ENCODE measurements at regions not wholly inside any gene's neighbourhood (a gene's known extent, or its start where the extent isn't known, plus 50 kb on each side); places are given as distances from the start of the nearest gene placed in this dataset.

DNA sequence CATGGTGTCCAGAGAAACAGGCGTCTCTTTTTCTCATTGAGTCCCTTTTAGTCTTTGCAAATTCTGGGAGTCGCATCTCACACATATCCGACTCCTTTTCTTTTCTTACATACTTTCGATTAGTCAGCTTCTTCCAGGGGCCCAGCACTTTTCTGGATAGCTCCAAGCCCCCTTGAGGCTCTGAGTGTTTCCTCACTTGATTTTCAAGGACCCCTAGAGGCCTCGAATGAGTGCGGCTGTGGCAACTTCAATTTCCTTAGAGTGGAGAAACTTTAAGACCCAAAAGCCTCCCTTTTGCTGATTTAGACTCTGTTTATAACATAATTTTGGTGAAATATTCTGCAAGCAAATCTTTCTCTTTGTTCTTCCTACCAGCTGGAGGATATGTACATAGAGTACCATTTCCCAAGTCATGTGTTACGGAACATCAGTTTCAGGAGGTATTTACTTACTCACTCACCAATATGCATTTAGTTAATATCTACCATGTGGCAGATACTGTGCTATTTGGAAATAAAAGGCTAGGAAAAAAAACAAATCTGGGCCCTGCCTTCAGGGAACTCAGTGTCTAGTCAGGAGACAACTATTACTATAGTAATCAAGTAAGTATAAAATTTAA, 555.2 kb downstream of the REEP3 start:
- DNase-seq (ENCODE audit: low read depth, low spot score), result no peak

DNA sequence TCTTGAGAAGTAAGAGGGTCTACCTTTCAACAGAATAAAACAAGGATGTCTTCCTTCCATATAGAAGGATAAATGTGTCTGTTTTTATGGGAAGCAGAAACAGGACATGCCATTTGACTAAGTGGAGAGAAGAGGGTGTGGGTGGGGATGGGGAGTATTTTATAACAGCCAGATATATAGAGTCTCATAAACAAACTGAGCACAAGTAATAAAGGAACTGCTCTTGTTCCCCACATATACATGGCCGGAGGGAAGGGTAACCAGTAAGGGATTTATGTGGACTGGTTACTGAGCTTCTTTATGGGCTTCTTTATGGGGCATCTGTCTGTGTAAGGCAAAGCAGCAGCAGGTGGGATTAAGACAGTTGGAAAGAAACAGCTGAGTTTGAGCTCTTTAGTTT, 558.1 kb downstream of the REEP3 start:
- no peak for DNase-seq (ENCODE audit: low read depth, low spot score)

GRCh38 chr10:64080071-64080470, 558.9 kb downstream of the REEP3 start:
- DNase-seq (ENCODE audit: low read depth, low spot score), result no peak

GRCh38 chr10:64081947-64082482, 560.8 kb downstream of the REEP3 start:
- no peak for DNase-seq (ENCODE audit: low read depth, low spot score)

GRCh38 chr10:64086083-64086767, 565.0 kb downstream of the REEP3 start:
- no peak for DNase-seq (ENCODE audit: low read depth, low spot score)

GRCh38 chr10:64089648-64090047, 568.4 kb downstream of the REEP3 start:
- no peak for DNase-seq (ENCODE audit: low read depth, low spot score)

DNA sequence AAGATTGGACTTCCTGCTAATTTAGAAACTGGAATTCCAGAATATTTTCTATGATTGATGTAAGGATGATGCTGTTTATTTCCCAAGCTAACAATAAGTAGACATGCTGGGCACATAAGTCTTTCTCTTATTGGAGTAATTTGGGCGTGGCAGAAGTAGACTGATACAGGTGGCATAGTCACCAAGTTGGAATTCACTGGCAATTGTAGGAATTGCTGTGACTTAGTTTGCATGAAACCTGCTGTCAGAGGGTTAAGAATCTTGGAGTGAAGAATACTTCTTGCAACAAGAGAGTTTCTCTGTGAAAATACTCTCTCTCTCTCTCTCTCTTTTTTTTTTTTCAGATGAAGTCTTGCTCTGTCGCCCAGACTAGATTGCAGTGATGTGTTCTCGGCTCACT, 569.7 kb downstream of the REEP3 start:
- DNase-seq (ENCODE audit: low read depth, low spot score), result no peak

- no peak for DNase-seq (ENCODE audit: low read depth, low spot score)
These were observed 570.7 kb downstream of the REEP3 start for GRCh38 chr10:64091897-64092296.

- no peak for DNase-seq (ENCODE audit: low read depth, low spot score)
These were observed 572.1 kb downstream of the REEP3 start for GRCh38 chr10:64093304-64093703.

DNA sequence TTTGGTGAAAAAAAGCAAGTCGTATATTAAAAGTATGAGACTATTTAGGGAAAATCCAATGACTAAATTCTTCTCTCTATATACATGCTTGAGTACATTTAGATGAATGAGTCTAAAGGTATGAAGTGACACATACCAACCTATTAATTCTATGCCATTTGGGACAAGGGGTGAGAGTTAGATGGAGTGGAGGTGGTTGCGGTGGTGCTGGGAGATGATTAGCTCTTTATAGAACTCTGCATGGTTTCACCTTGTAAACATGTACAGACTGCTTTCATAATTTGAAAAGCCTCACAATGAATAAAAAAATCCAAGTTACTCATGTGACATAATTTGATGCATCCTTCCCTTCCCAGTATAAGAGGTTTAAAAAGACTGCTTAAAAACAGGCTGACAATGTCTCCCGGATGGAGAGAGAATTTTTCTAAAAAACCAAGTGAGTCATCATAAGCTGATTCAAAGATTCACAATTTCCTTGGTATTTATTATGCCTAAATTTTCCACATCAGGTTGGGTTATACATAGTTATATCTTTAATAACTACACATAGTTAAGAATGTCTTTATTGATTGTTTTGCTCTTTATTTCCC, 572.8 kb downstream of the REEP3 start:
- DNase-seq (ENCODE audit: low read depth, low spot score), result no peak

DNA sequence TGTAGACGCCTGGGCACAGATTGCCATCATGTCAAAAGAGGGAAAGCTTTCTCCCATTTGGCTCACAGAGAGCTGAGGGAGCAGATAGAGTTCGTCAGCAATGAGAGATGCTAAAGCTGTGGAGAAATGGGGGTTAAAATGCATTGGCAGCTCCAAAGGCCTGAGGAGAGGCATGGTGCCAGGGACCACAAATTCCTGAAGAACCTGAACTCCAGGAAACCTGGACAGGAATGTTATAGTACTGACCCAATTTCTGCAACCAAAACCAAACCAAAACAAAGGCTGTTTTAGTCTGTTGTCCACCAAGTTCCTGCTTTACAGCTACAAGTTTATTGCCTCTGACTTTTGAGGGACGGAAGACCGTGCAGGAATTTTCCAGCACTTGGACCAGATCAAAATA, 575.7 kb downstream of the REEP3 start:
- no peak for DNase-seq (ENCODE audit: low read depth, low spot score)

DNA sequence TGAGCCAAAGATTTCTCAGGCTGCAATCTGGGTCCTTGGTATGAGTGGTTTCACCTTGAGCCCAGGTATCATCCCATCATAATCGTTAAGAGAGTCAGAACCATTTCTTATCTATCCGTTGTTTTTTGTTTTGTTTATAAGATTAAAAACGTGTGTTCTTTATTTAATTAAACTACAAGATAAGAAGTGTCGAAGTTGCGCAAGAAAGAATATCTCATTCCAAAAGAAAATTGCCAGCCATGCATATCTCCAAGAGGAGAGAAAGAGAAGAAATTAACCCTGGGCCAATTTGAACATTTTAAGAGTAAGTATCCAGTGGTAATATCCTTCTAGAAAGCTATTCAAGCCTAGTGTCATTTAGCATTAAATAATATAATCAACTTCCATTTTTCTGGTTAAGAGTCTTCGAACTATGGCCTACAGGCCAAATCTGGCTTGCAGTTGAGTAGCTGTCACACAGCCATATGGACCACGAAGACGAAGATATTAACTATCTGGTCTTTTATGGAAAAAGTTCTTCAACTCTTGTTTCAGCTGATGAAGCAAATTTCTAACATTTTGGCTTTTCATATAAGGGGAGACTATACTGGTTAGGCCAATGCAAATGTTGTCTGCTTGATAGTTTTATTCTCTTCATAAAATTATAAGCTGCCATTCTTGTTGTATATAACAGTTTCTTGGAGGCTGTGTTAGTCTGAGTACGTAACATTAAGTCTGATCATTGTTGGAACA, 576.4 kb downstream of the REEP3 start:
- DNase-seq (ENCODE audit: low read depth, low spot score), result no peak

GRCh38 chr10:64098994-64099393, 577.8 kb downstream of the REEP3 start:
- no peak for DNase-seq (ENCODE audit: low read depth, low spot score)

- no peak for DNase-seq (ENCODE audit: low read depth, low spot score)
These were observed 580.5 kb downstream of the REEP3 start for GRCh38 chr10:64101606-64102263.

- no peak for DNase-seq (ENCODE audit: low read depth, low spot score)
These were observed 581.0 kb downstream of the REEP3 start for GRCh38 chr10:64102264-64102633.

DNA sequence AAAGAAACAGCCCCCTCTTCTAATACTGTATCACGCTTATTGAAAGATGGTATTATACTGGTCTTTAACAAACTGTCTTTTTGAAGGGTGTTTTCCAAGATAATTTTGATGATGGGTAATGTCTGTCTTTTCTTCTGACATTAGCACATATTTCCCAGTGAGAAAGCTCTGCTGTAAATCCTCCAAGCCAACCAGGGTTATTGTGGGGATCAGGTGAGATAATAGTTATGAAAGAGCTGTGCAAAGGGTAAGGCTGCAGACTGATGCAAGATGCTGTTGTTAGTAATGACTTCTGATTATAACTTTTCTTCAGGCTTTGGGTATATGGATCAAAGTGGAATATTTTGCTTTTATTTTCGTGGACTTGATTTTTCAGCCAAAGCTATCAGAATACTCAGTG, 581.7 kb downstream of the REEP3 start:
- DNase-seq (ENCODE audit: low read depth, low spot score), result no peak

DNA sequence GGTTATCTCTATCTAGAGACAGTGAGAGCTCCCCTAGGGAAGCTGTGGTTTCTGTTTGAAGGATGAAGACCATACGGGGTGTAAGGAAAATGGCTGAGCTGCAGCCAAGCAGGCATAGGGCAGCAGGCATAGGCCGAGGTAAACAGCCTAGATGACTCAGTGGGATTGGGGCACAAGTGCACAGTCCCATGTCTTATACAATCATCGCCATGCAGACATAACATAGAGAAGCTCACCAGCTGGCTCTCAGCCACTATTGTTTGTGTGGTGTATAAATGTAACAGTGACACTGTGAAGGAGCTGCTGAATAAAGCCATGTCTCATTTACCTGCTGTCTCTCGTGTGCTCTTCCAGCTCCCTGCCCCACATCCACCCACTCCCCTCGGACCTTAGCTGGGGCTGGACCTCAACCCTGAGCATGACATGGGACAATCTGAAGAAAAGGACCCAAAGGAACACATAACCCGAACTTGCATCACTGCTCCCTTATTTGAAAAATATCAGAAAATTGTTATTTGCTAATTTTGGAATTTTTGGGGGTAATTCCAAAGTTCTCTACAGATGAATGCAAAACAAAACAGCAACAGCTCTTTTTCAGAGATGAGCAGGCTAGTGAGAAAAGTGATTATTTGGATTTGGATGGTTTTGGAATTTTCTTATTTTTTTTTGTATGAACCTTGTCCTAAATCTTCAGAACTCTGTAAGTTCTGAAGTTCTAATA, 582.7 kb downstream of the REEP3 start:
- no peak for DNase-seq (ENCODE audit: low read depth, low spot score)

DNA sequence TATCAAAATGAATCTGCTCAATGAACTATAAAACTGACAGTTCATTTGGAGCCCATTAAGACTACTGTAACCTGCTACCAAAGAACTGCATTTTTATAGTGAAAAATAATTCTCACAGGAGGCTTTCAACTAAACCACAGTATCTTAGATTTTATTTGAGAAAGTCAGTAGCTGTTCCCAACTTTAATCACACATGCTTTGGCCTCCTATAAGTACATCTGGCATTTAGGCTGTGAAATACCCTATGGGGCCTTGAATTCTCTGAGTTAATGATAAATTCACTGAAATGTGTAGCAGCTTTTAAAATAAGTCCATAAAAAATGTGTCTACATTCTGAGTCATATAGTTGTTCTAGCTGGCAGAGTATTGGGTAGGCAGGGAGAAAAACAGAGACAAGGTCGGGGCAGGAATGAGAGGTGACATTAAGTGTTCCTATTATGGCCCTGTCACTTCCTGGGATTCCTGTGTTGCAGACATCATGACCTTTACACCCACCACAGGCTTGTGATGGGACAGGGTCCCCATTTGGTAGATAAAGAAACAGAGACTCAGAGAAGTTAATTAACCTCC, 588.8 kb downstream of the REEP3 start:
- no peak for DNase-seq (ENCODE audit: low read depth, low spot score)

GRCh38 chr10:64112701-64113355, 591.6 kb downstream of the REEP3 start:
- no peak for DNase-seq (ENCODE audit: low read depth, low spot score)

GRCh38 chr10:64113375-64113774, 592.2 kb downstream of the REEP3 start:
- DNase-seq (ENCODE audit: low read depth, low spot score), result no peak
